ENCODE measurements at regions not wholly inside any gene's neighbourhood (a gene's known extent, or its start where the extent isn't known, plus 50 kb on each side); places are given as distances from the start of the nearest gene placed in this dataset.

- peaks cover 9% of the 10 kb centered on the region for H3K27me3 ChIP-seq (ENCODE audit: control insufficient read depth, insufficient read depth, low read length)
- TF ChIP-seq, protein P1, sequence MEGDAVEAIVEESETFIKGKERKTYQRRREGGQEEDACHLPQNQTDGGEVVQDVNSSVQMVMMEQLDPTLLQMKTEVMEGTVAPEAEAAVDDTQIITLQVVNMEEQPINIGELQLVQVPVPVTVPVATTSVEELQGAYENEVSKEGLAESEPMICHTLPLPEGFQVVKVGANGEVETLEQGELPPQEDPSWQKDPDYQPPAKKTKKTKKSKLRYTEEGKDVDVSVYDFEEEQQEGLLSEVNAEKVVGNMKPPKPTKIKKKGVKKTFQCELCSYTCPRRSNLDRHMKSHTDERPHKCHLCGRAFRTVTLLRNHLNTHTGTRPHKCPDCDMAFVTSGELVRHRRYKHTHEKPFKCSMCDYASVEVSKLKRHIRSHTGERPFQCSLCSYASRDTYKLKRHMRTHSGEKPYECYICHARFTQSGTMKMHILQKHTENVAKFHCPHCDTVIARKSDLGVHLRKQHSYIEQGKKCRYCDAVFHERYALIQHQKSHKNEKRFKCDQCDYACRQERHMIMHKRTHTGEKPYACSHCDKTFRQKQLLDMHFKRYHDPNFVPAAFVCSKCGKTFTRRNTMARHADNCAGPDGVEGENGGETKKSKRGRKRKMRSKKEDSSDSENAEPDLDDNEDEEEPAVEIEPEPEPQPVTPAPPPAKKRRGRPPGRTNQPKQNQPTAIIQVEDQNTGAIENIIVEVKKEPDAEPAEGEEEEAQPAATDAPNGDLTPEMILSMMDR (IDR thresholded peaks at IDR 0.05; ENCODE audit: insufficient read depth, low read length, poor library complexity, severe bottlenecking), result no peak
- no peaks in the 10 kb centered on the region for H3K36me3 ChIP-seq (ENCODE audit: control insufficient read depth, insufficient read depth, low read length)
- H3K4me3 ChIP-seq (ENCODE audit: low read depth, low read length), result no peak overlapping the region
- no peak for DNase-seq (ENCODE audit: low read depth)
Observed at GRCh38 chr2:44889096-44889495, 52.4 kb upstream of the SIX3 start.

Measured in kidney epithelial cell (primary cell).